D341Med (cell line): ENCODE measurements at regions not wholly inside any gene's neighbourhood (a gene's known extent, or its start where the extent isn't known, plus 50 kb on each side); places are given as distances from the start of the nearest gene placed in this dataset.
"Not testable (repeated sequence)": the region's sequence is repeated elsewhere in the genome, so short reads cannot be mapped to it uniquely, and the experiment has no call there.

Experiments used
- DNase-seq: peaks from one replicate; pipeline ENCODE4 v3.0.0; 2012; ENCODE audit warnings: low spot score

DNA sequence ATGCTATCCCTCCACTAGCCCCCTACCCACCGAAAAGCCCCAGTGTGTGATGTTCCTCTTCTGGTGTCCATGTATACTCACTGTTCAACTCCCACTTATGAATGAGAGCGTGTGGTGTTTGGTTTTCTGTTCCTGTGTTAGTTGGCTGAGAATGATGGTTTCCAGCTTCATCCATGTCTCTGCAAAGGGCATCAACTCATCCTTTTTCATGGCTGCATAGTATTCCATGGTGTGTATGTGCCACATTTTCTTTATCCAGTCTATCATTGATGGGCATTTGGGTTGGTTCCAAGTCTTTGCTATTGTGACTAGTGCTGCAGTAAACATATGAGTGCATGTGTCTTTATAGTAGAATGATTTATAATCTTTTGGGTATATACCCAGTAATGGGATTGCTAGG, 599.3 kb upstream of the B3GAT1 start:
- DNase-seq = not testable (repeated sequence)

DNA sequence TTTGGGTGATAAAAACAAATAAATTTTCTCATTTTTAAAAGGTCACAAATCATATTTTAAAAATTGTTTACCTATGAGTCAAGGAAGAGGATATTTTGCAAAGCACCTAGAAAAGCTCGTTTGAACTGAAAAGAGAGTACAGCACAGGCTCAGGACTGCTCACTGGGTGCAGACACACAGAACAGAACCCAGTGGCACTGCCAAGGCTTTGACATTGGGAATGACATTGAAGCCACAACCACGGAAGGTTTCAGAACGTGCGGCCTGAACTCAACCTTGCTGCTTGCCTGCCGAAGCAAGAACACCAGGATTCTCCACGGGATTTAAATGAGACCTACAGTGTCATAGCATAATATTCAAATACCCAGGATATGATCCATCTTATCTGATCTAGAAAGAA, 597.1 kb upstream of the B3GAT1 start:
- no peak for DNase-seq

DNA sequence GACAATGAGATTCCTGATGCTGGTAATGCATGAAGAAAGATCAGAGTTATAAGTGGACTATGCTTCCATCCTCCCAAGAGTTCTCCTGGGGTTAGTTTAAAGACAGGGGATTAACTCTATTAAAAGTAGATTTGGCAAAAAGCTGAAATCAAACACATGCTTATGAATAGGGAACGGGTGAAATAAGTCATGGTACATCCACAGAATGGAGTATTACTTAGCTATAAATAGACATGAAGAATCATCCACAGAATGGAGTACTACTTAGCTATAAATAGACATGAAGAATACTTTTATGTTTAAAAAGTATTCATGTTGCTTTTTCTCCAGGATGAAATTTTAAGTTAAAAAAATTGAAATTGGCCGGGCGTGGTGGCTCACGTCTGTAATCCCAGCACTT, 596.4 kb upstream of the B3GAT1 start:
- no peak for DNase-seq

DNA sequence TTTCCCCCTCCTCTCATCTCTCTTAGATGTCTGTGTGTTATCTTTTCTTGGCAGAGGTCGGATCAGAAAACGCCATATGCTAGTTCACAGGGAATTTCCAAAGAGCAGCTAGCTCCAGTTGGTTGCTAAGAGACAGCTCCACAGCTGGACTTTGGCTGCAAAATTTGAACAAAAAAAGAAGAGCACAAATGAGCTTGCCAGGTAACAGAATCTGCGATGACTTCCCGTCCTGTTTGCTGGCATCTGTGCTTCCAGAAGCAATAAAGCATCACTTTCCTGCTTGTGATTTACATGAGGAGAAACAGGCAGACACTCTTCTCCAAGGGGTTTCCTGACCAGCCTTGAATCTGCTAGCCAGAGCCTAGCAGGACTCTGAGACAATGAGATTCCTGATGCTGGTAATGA, 596.0 kb upstream of the B3GAT1 start:
- no peak for DNase-seq

DNA sequence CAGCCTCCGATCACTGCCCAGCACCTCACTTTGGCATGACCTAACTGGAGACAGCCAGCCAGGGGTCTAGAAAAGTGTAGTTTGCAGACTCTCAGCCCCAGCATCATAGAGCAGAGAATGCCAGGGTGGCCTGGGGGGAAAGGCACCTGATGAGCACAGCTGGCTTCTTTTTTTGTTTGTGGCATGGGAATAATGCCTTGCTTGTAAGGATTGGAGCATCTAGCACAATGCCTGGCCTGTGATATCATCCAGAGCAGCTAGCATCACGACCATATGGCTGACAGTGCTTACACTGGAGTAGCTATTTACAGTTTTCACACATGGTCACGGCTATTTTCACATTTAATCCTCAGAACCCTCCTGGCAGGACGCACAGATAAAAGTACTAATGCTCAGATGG, 594.8 kb upstream of the B3GAT1 start:
- no peak for DNase-seq

DNA sequence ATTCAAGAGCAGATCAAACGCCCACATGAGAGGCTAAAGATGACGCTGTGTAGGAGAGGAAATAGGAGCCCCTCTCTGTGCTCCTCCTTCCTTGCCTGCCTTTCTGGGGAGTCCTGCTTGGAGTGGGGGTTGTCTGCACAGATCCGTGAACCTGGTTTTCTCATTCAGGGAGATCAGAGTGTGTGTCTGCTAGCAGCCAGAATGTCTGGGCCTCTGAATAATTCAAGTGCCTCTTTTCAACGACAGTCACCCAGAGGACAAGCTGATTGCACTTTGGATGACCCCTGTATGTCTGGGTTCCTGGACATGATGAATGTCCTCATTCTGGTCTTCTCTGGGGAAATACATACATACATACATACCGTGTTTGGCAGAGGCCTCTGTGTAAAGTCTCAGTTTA, 592.5 kb upstream of the B3GAT1 start:
- no peak for DNase-seq

DNA sequence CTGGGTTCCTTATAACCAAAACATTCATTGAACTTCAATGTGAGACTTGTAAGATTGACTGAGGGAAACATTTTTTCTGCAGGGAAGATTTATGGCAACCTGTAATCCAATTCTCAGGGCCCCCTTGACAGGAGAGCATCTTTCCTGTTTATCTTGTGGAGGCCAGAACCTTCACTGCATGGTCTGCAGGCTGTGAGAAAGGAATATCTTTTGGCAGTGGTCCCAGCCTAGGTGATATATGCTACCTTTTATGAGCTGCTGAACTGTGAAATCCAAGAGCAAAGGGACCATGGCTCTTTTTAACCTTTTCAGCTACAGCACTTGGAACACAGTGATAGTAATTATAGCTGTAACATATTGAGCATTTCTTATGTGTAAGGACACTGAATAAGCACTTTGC, 590.2 kb upstream of the B3GAT1 start:
- DNase-seq = no peak

DNA sequence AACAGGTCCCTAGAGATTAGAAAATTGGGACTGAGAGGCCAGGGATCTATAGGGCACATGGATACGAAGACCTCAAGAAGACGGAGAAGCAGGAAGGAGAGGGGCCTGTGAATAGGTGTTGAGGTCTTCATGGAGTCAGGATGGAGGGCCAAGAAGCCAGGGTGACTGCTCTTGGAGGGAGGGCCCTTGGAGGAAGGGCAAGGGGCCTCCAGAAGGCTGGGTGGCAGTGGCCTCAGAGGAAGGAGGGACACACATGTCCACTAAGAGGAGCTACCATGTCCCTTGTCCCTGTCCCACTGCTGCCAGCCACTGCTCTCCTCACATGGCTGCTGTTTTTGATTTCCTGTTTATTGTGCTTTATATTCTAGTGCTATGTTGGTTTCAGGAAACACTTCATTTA, 589.5 kb upstream of the B3GAT1 start:
- no peak for DNase-seq

DNA sequence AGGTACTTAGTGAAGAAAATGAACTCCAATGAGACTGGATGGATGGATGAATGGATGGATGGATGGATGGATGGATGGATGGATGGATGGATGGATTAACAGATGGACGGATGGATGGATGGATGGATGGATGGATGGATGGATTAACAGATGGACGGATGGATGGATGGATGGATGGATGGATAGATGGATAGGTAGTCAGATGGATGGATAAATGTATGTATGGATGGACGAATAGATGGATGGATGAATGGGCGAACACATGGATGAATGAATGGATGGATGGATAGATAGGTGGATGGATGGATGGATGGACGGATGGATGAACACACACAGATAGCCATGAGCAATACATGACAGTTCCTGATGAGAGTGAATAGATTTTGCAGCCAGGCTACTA, 589.0 kb upstream of the B3GAT1 start:
- DNase-seq = not testable (repeated sequence)

DNA sequence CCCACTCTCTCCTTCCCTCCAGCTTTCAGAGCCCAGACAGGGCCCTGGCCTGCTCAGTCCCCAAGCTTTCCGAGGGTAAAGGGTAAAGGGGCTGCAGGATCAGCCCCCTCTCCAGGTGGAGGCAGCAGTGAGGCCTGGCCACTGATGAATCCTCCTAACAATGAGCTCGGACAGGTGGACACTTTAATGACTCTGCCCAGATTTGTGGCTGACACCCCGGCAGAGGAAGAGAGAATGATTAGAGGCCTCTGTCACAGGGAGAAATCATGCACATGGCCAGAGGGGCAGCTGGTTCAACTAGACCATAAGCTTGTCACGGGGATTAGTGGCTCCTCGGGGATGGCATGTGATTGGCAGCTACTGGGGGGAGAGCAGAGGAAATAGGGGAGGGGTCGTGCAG, 587.5 kb upstream of the B3GAT1 start:
- no peak for DNase-seq

DNA sequence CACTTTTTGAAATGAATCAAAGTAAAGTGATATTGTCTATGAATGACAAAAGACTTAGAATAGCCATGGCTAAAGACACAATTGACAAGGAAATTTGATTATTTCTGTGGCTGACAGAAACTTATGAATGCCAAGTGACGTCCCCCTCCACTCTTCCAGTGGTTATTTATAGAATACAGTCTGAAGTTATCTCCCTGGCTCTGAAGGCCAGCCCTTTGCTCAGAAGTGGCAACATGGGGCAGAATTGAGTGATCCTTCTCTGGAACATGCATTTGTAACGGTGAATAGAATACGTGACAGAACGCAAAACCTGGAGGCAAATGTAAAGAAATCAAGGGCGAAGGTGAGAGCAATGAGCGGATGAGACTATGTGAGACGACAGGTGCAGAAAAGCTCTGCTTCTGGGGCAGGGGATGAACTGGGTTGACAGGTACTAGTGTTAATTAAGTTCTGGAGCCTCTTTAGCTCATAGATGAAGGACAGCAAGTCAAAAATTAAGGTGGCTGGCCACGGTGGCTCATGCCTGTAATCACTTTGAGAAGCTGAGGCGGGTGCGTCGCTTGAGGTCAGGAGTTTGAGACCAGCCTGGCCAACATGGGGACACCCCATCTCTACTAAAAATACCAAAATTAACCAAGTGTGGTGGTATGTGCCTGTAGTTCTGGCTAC, 585.7 kb upstream of the B3GAT1 start:
- no peak for DNase-seq

DNA sequence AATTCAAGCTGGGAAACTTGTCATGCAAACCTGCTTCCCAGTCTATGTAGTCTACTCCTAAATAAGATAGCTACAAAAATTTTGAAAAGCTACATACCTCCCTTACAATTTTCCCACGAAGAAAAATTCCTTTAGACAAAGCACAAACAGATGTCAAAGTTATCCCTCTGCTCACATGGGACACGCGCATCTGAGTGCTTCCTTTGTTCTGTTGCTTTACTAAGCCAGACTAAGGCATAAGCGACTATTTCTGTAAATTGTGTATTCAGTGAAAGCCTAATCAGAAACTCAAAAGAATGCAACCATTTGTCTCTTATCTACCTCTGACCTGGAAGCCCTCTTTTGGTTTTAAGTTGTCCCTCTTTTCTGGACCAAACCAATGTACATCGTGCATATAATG, 583.7 kb upstream of the B3GAT1 start:
- DNase-seq = no peak

DNA sequence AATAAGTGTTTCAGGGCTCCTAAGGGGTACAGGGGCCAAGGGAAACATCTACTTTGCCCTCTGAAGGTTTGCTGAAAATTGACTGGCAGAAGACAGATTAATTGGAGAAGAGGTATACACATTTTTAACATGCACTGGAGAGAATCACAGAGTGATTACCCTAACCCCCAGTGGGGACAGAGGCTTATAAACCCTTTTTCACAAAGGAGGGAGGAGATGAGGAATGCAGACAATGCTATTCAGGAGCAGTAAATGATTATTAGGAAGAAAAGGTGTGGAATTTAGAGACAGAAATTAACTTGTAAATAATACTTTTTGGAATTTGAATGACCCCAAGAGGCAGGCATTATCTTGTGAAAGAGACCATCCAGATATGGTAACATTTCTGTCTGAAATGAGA, 582.4 kb upstream of the B3GAT1 start:
- no peak for DNase-seq

DNA sequence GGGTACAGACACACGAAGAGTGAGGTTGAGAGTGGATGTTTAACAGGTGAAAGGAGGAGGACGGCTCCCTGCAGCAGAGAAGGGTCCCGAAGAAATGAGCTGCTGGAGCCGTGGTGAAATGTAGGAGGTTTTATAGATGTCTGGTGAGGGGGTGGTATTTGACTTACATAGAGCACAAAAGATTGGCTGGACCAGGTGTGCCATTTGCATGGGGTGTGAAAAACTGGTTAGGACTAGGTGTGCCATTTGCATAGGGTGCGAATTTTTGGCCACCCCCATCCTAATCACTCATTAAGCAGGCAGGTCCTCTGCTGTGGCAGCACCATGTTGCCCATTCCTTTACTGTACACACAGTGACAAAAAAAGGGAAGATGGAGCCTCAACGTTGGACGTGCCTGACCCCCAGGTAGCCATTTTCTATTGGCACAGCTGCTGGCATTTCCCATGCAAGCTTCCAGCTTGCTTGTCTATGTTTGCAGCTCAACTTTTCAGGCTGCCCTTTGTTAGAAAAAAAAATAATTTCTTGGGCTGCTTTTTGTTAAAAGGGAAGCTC, 581.7 kb upstream of the B3GAT1 start:
- DNase-seq = no peak

DNA sequence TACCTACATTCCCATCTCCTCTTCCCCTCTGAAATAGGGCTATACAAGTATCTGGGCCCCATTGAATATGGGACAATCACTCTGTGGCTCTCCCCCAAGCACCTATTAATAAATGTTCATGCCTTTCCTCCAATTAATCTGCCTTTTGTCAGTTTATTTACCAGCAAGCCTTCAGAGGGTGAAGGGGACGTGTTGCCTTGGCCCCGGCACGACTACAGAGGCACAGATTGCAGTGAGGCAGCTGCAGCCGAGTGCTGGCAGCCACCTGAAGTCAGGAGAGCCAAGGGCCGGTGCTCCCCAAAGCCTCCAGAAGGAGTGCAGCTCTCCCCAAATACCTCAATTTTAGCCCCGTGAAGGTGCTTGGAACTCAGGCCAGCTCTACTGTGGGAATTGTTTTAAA, 580.9 kb upstream of the B3GAT1 start:
- DNase-seq = no peak

DNA sequence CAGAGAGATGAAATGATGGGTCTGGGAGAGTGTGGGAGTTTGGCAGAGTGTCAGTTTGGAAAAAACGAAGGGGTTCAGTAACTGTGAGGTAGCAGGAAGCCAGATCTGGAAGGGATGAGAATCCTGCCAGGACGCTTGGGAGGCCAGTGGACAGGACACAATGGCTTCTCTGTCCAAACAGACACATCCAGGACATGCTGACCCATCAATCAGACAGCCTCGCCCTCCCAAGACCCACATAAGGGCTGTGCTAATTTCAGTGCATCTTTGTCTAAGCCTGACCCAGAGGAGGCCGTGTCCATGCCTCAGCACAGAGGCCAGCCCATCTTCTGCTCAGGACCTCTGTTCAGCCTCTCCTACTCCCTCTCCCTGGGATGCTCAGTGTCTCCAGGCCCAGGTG, 576.5 kb upstream of the B3GAT1 start:
- DNase-seq = no peak

DNA sequence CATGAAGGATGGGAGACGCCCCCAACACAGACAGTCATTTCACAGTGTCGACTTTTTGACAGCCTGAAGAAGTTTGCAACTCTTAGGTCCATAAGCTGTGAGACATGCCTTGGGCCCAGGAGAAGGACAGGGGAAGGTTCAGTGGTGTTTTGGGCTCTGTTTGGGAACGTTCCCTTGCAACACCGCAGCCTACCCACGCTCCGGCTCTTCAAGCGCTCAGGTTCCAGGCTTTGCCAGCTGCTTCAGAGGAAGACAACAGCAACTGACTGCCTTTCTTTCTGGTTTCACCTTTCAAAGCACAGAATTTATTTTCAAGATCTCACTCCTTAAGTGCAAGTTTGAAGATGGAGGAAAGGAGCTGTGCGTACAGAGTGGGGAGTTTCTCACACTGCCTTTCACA, 575.8 kb upstream of the B3GAT1 start:
- no peak for DNase-seq

DNA sequence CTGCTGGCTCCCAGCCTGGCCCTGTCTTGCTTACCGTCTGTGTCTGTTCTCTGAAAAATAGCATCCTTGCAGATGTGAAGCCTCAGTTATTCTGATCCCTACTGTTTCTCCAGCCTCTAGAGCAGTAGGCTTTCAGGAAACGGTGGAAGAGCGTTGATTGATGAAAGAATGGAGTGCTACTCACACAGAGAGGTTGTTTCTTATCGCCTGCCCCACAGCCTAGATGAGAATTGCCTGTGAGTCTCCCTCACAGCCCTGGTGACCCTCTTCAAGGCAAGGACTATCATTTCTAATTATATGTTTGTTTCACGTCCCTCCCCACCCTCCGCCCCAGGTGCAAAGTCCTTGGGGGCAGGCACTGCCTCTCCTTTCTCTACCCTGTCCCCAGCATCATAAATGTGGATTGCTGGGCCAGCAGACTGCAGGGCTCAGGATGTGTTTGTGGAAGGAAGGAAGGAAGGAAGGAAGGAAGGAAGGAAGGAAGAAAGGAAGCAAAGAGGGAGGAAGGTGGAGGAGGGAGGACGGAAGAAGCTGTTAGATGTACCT, 575.3 kb upstream of the B3GAT1 start:
- no peak for DNase-seq

DNA sequence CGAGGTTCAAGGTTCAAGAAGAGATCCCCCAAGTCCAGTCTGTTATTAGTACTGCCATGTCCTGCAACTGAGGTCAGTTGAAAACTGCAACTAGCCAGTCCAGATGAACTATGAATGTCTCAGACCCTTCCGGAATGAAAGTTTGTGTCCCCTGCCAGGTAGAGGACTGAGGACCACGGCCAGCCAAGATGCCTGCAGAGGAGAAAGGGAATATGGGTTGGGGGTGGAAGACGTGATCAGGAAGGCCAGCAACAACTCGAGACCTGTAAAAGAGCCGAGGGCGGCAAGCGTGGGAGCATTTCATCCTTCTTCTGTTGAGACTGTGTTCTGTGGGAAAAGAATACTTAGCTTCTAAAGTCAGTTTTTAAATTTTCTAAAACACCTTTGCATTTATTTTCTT, 572.4 kb upstream of the B3GAT1 start:
- no peak for DNase-seq

DNA sequence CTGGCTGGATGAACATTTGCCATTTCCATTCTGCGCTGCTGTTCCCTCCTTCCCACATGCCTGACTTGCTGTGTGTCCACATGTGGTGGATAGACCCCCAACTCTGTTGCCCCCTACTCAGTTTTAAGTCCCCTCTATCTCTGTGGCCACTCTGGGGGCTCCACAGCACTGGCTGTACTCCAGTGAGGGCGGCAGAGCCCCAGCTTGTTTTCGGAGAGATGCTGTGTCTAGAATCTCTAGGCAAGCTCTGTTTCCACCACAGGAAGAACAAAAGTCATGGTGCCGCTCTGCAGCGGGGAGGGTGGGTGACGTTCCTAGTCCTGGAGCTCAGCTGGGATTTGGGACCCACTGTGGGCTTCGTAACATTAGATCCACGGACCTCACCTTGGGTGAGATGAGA, 570.4 kb upstream of the B3GAT1 start:
- not testable (repeated sequence) for DNase-seq

DNA sequence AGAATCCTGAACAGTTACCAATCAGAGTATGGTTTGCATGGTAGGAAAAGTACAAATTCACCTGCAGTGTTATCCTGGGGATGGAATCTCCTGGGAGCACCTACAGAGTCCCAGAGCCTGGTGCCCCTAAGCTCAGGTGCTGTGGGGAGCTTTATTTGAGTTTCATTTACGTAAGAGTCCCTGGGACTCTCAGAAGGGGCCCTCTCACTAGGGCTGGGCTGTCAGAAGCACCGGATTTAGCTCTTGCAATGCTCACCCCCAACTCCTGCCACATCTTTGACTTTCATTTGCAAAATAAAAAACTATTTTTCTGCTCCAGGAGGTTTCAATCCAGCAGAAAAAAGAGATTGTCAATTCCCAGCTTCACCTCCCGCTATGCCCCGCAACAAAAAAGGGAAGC, 569.8 kb upstream of the B3GAT1 start:
- DNase-seq = no peak

DNA sequence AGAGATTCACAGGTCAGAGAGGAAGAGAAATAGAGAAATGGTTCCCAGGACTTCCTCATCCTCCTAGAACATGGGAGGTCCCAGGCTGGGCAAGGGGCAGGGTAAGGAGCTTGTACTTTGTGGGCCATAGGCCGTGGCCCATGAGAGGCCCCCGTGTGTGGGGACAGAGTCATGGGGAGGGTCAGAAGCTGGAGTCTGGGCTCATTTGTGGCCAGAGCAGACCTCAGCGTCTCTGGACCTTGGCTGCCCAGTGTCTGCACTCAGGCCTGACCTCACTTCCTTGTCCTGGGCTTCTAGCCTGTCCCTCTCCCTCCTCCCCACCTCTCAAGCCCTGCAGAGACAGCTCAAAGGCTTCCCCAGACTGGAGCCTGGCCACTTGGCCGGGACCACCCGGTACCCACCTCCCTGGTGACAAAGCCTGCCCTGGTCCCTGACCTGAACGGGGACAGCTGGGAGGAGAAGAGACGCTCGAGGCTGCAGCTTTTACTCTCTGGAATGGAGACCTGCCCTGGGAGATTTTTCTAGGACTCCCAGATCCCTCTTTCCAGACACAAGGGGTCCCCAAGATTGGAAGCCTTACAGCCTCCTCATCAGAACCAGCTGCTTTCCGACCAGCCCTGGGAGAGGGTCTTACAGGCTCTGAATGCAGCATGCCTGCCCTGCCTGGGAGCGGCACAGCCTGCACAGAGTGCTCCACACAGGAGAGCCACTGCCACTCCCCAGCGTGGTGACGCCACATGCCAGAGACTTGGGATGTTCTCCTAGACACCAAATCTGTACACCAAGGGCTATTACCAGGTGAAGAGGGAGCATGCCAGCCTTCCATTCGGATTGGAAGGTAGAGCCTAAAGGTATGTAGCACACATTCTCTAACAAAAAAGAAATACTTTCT, 569.0 kb upstream of the B3GAT1 start:
- DNase-seq = no peak

DNA sequence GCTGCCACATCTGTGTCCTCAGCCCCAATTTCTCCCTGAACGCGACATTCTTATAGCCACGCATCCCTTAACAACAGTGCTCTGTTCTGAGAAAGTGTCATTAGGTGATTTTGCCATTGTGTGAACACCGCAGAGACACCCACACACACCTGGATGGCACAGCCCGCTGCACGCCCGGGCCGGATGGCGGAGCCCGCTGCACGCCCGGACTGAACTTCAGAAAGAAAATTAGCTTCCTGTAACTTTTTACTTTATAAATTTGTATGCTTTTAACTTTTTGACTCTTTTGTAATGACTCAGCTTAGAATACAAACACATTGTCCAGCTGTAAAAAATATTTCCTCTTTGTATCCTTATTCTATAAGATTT, 567.0 kb upstream of the B3GAT1 start:
- not testable (repeated sequence) for DNase-seq
